Activated CD8-positive, alpha-beta T cell treated with anti-CD3 and anti-CD28 coated beads for 36 hours (primary cell): ENCODE measurements at regions not wholly inside any gene's neighbourhood (a gene's known extent, or its start where the extent isn't known, plus 50 kb on each side); places are given as distances from the start of the nearest gene placed in this dataset.

ENCODE experiments used
- ATAC-seq: fragments of 200-7000 bp; cut with Tn5 transposase; one replicate; pipeline ENCODE4 v1.10.0; 2021; ENCODE audit warnings: mild to moderate bottlenecking, moderate library complexity
- CTCF ChIA-PET: fragments of 350-600 bp; sonication (Branson Sonifier 250); formaldehyde crosslinking; loops from one replicate; lab custom pipeline; 2021; ENCODE audit warnings: antibody characterized with exemption; lab: Charles Lee
- POLR2A ChIA-PET: fragments of 350-600 bp; sonication (Branson Sonifier 250); formaldehyde crosslinking; loops from one replicate; lab custom pipeline; 2021; ENCODE audit warnings: antibody characterized with exemption; lab: Charles Lee
- DNase-seq: peaks from one replicate; pipeline ENCODE4 v3.0.0-alpha.2; 2020
- H3K27ac Mint-ChIP-seq: one replicate; pipeline ENCODE4 v1.8.0; 2021; ENCODE audit warnings: mild to moderate bottlenecking, mixed read lengths
- H3K27me3 Mint-ChIP-seq: one replicate; pipeline ENCODE4 v1.8.0; 2021; ENCODE audit warnings: mixed read lengths
- H3K36me3 Mint-ChIP-seq: one replicate; pipeline ENCODE4 v1.8.0; 2021; ENCODE audit warnings: low read depth, mixed read lengths
- H3K4me1 Mint-ChIP-seq: one replicate; pipeline ENCODE4 v1.8.0; 2021; ENCODE audit warnings: low read depth, mixed read lengths
- H3K4me3 Mint-ChIP-seq: one replicate; pipeline ENCODE4 v1.8.0; 2021; ENCODE audit warnings: mild to moderate bottlenecking, moderate library complexity, mixed read lengths
- H3K9me3 Mint-ChIP-seq: one replicate; pipeline ENCODE4 v1.8.0; 2021; ENCODE audit warnings: mixed read lengths
- intact Hi-C: fragments of 100-400 bp; cut with micrococcal nuclease; formaldehyde crosslinking; loops from one replicate; pipeline ENCODE4 v1.10.0; 2022
- TF ChIP-seq, protein P1 (sequence below): fragments of 200-600 bp; IDR thresholded peaks from one replicate; pipeline ENCODE4 v1.8.0; 2022; ENCODE audit warnings: antibody characterized with exemption, mild to moderate bottlenecking

DNA sequence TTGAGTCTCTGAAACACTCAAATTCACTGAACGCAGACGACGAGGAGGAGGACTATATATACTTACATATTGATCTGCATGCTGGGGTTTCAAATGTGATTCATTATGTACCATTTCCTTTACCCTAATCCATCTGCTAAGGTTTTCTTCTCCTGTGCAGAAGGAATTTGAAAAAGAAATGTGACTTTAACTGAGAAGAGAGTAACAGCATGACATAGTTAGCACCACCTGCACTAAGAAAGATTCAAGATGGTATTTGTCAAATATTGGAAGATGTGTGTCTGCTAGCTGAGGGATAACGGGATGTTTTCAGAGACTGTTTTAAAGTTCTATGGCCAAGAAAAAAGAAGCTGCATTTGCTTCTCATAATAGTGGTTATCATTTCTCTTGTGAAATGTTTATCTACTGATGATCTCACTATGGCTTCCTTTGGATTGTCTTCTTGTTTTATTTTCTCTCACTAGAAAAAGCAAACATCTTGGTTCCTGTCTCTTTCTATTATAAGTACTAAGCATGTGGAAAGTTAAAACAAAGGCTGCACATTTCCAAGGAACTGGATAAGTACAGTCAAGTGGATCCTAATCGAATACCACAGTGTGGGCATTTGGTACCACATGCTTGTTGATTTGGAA is 89.8 kb upstream of the TLE4 start:
- Mint-ChIP-seq H3K4me1 (peaks cover 16% of the 10 kb centered on the region), H3K9me3 (no peaks in the 10 kb centered on the region), H3K4me3 (no peak overlapping the region), H3K27ac (no peak overlapping the region), H3K27me3 (no peaks in the 10 kb centered on the region), H3K36me3 (no peaks in the 10 kb centered on the region)
- TF ChIP-seq, protein P1, sequence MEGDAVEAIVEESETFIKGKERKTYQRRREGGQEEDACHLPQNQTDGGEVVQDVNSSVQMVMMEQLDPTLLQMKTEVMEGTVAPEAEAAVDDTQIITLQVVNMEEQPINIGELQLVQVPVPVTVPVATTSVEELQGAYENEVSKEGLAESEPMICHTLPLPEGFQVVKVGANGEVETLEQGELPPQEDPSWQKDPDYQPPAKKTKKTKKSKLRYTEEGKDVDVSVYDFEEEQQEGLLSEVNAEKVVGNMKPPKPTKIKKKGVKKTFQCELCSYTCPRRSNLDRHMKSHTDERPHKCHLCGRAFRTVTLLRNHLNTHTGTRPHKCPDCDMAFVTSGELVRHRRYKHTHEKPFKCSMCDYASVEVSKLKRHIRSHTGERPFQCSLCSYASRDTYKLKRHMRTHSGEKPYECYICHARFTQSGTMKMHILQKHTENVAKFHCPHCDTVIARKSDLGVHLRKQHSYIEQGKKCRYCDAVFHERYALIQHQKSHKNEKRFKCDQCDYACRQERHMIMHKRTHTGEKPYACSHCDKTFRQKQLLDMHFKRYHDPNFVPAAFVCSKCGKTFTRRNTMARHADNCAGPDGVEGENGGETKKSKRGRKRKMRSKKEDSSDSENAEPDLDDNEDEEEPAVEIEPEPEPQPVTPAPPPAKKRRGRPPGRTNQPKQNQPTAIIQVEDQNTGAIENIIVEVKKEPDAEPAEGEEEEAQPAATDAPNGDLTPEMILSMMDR, result no peak
- POLR2A ChIA-PET, result interaction anchor here (1.1 kb wide), 1 partner anchor 195 kb away, joined by 3 read pairs; no protein-coding TSS in a partner anchor
- CTCF ChIA-PET, result interaction anchor here (1.0 kb wide), 1 partner anchor 80 kb away, joined by 4 read pairs; no protein-coding TSS in a partner anchor
- DNase-seq, result no peak
- ATAC-seq, result no peak
- intact Hi-C loops, result no loop called here

DNA sequence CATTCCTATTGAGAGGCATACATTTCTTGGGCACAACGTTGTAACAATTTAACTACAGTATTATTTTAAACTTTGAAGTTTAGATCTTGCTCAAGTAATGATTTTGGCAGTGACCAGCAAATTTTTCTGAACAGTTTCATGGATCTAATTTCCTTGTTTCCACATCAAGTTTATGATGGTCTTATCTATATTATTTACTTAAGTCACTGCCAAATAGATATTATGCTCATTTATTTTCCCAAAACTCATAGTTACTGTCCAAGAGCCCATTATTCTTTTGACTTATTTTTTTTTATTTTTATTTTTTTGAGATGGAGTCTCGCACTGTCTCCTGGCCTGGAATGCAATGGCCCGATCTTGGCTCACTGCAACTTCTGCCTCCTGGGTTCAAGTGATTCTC is 86.5 kb upstream of the TLE4 start:
- TF ChIP-seq, protein P1, result no peak
- POLR2A ChIA-PET, result no interaction called here
- H3K27ac Mint-ChIP-seq, result no peak overlapping the region
- no peak for ATAC-seq
- H3K4me1 Mint-ChIP-seq, result no peaks in the 10 kb centered on the region
- no peaks in the 10 kb centered on the region for H3K9me3 Mint-ChIP-seq
- H3K27me3 Mint-ChIP-seq, result no peaks in the 10 kb centered on the region
- no peak overlapping the region for H3K4me3 Mint-ChIP-seq
- no peaks in the 10 kb centered on the region for H3K36me3 Mint-ChIP-seq
- intact Hi-C loops, result no loop called here
- CTCF ChIA-PET, result no interaction called here
- DNase-seq, result no peak

DNA sequence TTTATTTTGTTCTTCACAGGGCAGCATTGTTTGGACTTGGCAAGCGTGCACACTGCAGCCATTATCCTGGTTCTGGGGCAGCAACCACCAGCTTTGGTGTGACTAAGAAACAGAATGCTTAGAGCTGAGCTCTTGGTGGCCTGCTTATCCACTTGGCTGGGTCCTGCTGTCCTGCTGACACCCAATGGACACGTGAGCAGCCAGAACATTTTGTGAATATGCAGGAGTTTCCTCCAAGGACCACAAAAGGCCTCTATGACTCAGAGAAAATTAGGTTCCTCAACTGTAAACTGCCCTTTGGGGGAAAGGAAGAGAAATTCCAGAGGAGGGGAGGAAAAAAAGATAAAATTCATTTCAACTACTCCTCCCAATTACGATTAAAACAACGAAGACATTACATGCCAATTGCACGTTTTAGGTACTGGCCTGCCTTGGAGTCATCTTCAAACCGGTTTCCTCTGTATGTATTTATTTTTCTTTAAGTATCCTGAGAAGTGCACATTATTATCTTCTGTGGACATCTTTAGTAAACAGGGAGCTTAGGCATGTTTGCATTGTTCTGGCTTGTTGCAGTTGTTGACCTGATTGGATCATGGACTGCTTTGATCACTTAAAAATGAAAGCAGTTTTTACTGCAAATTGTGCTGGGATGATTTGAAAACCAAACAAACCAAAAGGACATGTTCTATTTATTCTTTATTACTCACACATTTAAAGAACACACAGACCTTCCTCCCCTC is 82.3 kb upstream of the TLE4 start:
- CTCF ChIA-PET, result no interaction called here
- Mint-ChIP-seq H3K27me3 (no peaks in the 10 kb centered on the region), H3K4me1 (no peaks in the 10 kb centered on the region), H3K27ac (no peak overlapping the region), H3K9me3 (peaks cover 12% of the 10 kb centered on the region), H3K4me3 (no peak overlapping the region), H3K36me3 (no peaks in the 10 kb centered on the region)
- POLR2A ChIA-PET, result no interaction called here
- DNase-seq (no peak), ATAC-seq (no peak)
- intact Hi-C loops, result no loop called here
- TF ChIP-seq, protein P1, result no peak

DNA sequence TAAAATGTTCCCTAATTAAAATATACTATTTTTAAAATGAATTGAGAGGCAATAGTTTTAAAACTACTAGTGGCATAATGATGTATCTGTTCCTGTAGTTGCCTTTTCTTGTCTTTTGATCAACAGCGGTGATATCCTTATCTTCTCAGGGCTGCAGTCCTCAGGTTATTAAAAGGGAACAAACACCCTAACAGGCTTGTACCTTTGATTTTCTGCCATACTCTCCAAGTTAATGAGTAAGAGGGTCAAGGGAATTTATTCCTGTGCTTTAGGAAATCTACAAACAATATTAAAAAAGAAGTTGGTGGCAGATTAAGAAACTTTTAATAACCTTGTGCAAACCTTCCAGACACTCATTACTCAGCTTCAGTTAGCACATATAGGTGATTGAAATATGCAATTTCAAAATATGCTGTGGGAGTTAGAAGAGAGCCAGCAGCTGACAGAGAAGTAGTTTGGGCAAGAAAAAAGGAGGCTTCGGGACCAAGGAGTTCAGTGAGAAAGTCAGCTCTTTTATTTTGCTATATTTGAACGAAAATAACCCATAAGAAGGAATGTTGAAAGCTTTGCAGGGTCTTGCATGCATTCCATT is 81.0 kb upstream of the TLE4 start:
- Mint-ChIP-seq H3K4me3 (no peak overlapping the region), H3K4me1 (no peaks in the 10 kb centered on the region), H3K27ac (no peak overlapping the region), H3K27me3 (no peaks in the 10 kb centered on the region), H3K9me3 (peaks cover 12% of the 10 kb centered on the region), H3K36me3 (no peaks in the 10 kb centered on the region)
- TF ChIP-seq, protein P1, result no peak
- intact Hi-C loops, result no loop called here
- ChIA-PET CTCF (no interaction called here), POLR2A (no interaction called here)
- DNase-seq, result no peak
- no peak for ATAC-seq
